Mucosa of descending colon (tissue), 3 donors: ENCODE measurements at regions not wholly inside any gene's neighbourhood (a gene's known extent, or its start where the extent isn't known, plus 50 kb on each side); places are given as distances from the start of the nearest gene placed in this dataset.

ENCODE experiments used
- ATAC-seq: fragments of 200-7000 bp; cut with Tn5 transposase; one replicate; pipeline ENCODE4 v1.9.1; 2020; ENCODE audit warnings: mild to moderate bottlenecking, moderate library complexity
- DNase-seq, 3 donors: peaks; one replicate each; pipeline ENCODE4 v3.0.0-alpha.2; 2020
- H3K36me3 ChIP-seq: fragments of 200-600 bp; one replicate; pipeline ENCODE4 v1.8.0; 2021; ENCODE audit warnings: low read depth, mild to moderate bottlenecking
- H3K4me1 ChIP-seq: fragments of 200-600 bp; one replicate; pipeline ENCODE4 v1.8.0; 2021; ENCODE audit warnings: low read depth, mild to moderate bottlenecking
- H3K4me3 ChIP-seq: fragments of 200-600 bp; one replicate; pipeline ENCODE4 v1.8.0; 2021; ENCODE audit warnings: mild to moderate bottlenecking
- H3K9me3 ChIP-seq: fragments of 200-600 bp; one replicate; pipeline ENCODE4 v1.8.0; 2021; ENCODE audit warnings: mild to moderate bottlenecking
- intact Hi-C, 2 donors: fragments of 100-400 bp; cut with DNase I in 1 of 2; cut with micrococcal nuclease in 1 of 2; formaldehyde crosslinking; loops; one replicate each; pipeline versions ENCODE4 v1.11.0 to v1.11.1; 2022; cut with DNase I, micrococcal nuclease
- TF ChIP-seq, protein P1 (sequence below): fragments of 200-600 bp; IDR thresholded peaks from one replicate; pipeline ENCODE4 v1.8.0; 2022; ENCODE audit warnings: antibody characterized with exemption, mild to moderate bottlenecking
- donor health status: DM: no; HTN: no; CAD: no; lungs with moderate emphysema.
- donor health status: DM: no; HTN: no; CAD: no.
- donor health status: DM: no; HTN: yes; CAD: no.

DNA sequence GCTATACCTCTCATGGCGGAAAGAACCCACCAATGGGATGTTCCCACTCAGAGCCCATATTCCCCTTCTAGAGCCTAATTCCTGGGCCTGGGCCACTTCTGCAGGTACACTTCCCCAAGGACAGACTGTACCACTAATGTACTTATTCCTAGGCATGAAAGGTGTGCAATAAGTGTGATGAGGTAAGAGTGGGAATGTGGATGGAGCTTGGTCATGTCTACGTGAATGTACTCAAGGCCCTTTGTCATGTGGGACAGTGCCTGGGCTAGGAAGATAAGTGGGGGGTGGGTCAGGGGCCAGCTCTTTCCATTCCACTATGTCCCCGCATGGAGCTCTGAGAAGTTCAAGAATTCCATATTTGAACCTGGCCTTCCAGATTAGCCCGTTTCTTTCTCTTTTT, 63.4 kb upstream of the FUT8 start:
- ATAC-seq (no peak), DNase-seq (no peak)
- Histone ChIP-seq H3K9me3 (no peaks in the 10 kb centered on the region), H3K4me3 (no peak overlapping the region), H3K4me1 (no peaks in the 10 kb centered on the region), H3K36me3 (no peaks in the 10 kb centered on the region)
- TF ChIP-seq, protein P1, sequence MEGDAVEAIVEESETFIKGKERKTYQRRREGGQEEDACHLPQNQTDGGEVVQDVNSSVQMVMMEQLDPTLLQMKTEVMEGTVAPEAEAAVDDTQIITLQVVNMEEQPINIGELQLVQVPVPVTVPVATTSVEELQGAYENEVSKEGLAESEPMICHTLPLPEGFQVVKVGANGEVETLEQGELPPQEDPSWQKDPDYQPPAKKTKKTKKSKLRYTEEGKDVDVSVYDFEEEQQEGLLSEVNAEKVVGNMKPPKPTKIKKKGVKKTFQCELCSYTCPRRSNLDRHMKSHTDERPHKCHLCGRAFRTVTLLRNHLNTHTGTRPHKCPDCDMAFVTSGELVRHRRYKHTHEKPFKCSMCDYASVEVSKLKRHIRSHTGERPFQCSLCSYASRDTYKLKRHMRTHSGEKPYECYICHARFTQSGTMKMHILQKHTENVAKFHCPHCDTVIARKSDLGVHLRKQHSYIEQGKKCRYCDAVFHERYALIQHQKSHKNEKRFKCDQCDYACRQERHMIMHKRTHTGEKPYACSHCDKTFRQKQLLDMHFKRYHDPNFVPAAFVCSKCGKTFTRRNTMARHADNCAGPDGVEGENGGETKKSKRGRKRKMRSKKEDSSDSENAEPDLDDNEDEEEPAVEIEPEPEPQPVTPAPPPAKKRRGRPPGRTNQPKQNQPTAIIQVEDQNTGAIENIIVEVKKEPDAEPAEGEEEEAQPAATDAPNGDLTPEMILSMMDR: no peak
- intact Hi-C loops: no loop called here

DNA sequence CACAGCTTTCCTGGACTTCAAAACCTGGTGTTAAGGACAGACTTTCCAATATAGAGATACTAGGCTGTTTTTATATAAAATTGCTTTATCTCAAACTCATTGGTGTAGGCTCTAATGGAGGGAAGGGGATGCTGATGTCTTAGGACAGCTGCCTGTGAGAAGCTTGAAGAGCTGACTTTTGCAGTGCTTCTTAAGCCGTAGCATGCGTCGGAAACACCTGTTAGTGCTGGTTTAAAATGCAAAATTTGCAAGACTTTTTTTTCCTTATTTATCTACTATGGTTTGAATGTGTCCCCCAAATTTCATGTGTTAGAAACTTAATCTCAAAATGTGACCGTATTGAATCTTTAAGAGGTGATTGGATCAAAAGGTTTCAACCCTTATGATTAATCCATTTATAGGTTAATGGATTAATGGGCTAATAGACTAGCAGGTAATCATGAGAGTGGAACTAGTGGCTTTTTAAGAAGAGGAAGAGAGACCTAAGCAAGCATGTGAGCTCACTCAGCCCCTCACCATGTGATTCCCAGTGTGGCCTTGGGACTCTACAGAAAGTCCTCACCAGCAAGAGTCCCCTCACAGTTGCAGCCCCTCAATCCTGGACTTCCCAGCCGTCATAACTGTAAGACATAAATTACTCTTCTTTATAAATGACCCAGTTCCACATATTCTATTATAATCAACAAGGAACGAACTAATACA, 60.9 kb upstream of the FUT8 start:
- no peaks in the 10 kb centered on the region for H3K36me3 ChIP-seq

DNA sequence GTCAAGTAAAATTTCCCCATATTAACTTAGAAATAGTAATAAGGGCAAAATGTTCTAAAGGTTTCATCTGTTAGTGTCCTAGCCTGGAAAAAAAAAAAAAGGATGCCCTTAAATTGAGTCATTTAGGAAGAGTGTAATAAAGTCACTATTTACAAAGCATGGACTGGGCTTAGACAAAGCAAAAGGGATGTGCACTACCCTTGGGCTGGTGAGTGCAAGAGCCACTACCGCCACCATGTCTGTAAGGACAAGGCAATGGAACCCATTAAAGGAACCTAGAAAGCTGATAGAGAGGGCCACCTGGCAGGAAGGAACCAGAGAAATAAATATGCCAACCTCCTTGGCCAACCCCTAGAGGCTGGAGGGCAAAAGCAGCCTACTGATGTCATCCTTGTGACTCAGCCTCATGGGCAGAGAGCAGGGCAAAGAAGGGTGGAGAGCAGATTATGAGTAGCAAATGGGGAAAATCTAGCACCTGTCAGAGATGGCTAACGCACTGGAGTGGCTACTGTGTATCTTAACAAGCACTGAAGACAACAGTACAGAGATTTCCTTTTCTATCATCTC, 59.5 kb upstream of the FUT8 start:
- Histone ChIP-seq H3K9me3 (no peaks in the 10 kb centered on the region), H3K4me1 (no peaks in the 10 kb centered on the region), H3K4me3 (no peak overlapping the region), H3K36me3 (no peaks in the 10 kb centered on the region)
- no peak for DNase-seq
- ATAC-seq: peak; percentile 83
- intact Hi-C loops: no loop called here
- TF ChIP-seq, protein P1: no peak

More for the DNA sequence above, 60.9 kb upstream of the FUT8 start:
- intact Hi-C loops: no loop called here
- ATAC-seq (no peak), DNase-seq (no peak)
- H3K9me3 ChIP-seq: no peaks in the 10 kb centered on the region
- no peak overlapping the region for H3K4me3 ChIP-seq
- no peaks in the 10 kb centered on the region for H3K4me1 ChIP-seq
- TF ChIP-seq, protein P1: no peak

DNA sequence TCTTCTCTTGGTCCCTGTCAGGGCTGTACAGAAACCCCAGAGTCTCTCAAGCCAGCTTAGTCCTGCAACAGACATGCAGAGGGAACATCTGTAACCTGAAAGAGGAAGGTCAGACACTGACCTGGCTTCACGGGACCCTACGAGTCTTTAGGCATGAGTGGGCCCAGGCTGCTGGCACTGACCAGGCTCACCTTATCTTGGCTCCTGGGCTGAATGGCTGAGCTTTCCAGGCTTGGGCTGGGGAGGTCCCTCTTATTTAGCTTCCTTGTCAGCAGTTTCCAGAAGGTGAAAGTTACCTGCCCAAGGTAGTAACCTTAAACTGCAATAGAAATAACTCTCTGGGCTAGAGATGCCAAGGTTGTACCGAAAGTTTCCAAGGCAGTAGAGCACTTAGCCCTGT, 58.4 kb upstream of the FUT8 start:
- Histone ChIP-seq H3K4me1 (no peaks in the 10 kb centered on the region), H3K36me3 (no peaks in the 10 kb centered on the region), H3K4me3 (no peak overlapping the region), H3K9me3 (no peaks in the 10 kb centered on the region)
- TF ChIP-seq, protein P1: no peak
- intact Hi-C loops: no loop called here
- no peak for ATAC-seq
- DNase-seq: no peak

DNA sequence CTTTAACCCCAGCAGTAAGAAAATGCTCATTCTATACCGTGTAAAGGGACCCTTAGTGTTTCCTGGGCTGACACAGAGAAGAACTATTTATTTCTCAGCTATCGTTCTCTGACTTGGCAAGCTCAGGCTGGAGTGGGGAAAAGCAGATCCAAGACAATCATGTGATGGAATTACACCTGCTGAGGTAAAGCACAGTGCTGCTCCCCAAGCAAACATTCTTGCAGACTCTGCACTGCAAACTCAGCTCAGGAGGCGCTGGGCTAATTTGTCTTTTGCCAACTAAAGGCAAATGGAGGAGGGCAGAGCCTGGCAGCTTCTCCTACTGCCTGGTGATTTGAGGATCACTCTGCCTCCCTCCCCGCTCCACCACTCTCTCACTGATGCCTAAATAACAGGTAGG, 57.8 kb upstream of the FUT8 start:
- TF ChIP-seq, protein P1: no peak
- Histone ChIP-seq H3K9me3 (no peaks in the 10 kb centered on the region), H3K4me1 (no peaks in the 10 kb centered on the region), H3K36me3 (no peaks in the 10 kb centered on the region), H3K4me3 (no peak overlapping the region)
- ATAC-seq (no peak), DNase-seq (no peak)
- intact Hi-C loops: no loop called here
